HG03575 (cell line): ENCODE measurements at regions not wholly inside any gene's neighbourhood (a gene's known extent, or its start where the extent isn't known, plus 50 kb on each side); places are given as distances from the start of the nearest gene placed in this dataset.

Experiments
- ATAC-seq: cut with Tn5 transposase; IDR thresholded peaks from one replicate; pipeline ENCODE4 v1.9.1; 2021; ENCODE audit not compliant: unreplicated experiment, insufficient number of reproducible peaks, low FRiP score; ENCODE audit errors: extremely low read depth

DNA sequence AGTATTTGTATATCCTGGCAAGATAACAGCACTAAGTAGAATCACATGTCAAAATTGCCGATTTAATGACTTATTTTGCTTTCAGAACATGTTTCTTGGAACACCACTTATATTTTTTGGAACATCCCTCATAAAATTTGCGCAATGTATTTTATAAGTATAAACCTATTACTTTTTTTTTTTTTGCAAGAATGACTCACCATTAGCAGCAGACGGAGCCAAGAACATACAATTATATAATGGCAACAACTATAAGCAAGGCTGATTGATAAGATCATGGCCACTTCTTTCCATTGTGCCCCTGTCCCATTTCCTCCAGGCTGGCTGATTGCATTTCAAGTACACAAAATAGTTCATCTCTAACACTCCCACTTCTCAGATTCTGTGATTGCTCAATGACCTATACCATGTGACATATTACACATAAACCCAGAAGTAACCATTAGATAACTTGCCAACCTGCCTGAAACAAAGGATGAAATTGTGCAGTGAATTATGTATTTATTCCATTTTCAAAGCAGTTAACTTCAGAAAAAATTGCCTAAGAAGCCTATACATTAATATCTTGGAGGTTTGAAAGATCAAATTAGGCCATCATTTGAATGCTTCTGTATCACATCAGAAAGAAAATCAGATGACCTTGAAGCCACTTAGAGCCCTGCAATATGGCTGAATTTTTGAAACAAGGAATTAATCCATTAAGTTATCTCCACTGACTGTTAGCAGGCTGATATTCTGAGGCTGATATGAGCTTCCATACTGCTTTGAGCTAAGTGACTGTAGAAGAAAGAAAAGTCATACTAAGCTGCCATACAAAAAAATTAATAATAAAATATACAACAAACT, 77.8 kb upstream of the PRMT6 start:
- ATAC-seq: no peak

GRCh38 chr1:106979371-106979770, 77.1 kb upstream of the PRMT6 start:
- no peak for ATAC-seq

DNA sequence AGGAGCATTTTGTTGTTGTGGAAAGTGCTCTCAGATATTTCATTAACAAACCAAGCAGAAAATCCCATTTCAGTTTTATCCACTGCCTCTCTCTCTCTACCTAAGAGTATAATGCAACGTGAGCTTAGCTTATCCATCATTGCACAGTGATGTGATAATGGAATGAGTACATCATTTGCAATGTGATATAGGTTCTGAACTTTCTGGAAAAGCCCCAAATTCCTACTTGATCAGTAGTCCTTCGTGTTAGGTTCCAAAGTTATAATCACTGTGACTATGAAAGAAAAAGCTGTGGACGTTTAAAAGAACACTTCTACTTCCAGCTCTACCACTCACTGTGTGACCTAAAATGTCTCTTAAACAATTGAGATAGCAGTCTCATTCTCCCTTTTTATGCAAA, 76.4 kb upstream of the PRMT6 start:
- ATAC-seq: no peak

DNA sequence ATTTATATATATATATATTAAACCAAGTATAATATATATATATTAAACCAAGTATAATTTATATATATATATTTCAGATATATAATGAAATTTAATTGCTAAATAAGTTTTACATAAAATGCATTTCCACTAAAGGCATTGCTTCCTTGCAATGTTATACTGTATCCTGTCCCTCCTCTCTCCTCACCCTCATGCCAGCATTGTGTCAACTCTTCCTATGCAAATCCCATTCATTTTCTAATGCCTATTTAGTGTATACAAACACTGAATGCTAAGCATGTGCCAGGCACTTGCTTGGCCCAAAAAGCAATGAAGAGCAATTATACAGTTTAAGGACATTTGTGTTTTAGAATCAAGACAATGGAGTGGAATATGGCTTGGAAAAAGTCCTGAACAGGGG, 71.7 kb upstream of the PRMT6 start:
- ATAC-seq: no peak

GRCh38 chr1:106986603-106987002, 69.9 kb upstream of the PRMT6 start:
- no peak for ATAC-seq

DNA sequence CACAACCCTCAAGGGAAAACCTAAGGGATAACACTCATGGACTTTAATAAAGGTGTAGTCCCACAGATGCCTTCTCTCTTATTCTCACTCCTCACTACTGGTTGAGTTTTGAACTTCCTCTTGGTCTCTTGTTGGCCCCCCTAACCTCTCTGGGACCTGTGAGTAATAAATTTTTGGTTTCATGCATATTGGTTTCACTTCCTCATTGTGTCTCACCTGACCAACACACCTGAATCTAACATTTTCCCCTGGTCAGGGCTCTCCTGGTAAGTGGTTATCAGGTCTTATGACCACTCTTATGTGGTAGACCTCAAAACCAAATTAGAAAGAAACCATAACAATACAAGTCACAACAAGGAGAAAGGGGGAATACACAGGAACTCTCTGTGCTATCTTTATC, 60.5 kb upstream of the PRMT6 start:
- ATAC-seq: peak; percentile 95

GRCh38 chr1:106998431-106999002, 58.0 kb upstream of the PRMT6 start:
- no peak for ATAC-seq

DNA sequence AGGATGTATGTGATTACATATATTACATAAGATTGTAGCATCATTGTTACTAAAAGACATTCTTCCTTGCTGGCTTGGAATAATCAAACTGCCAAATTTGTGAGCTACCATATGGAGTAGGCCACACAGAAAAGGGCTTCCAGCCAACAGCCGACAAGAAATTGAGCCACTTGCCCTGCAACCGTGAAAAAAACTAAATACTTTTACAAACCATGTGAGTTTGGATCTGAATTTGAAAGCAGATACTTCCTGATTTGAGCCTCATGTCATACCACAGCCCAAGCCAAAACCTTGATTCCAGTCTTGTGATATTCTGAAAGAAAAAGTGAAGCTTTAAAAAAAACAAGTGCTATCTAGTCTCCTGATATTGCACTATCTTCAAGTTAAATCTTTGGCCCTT, 55.6 kb upstream of the PRMT6 start:
- no peak for ATAC-seq

DNA sequence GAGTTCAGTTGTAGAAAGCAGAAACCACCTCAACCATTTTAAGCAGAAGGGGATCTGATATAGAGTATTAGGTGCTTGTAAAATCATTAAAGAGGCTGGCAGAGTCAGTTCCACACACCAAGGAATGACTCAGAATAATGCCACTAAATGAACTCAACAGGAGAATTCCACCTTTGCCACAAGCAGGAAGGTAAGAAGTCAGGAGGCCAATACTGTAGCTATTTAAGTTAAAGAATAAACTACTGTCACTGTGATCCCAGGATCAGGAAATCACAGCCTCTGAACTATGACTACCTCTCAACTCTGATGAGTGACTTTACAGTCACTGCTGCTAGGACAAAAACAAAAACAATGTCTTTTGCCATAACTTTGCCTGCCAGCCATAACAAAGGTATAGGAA, 52.5 kb upstream of the PRMT6 start:
- ATAC-seq: no peak

GRCh38 chr1:107004421-107004820, 52.1 kb upstream of the PRMT6 start:
- ATAC-seq: no peak
